Raji (cell line): ENCODE measurements at regions not wholly inside any gene's neighbourhood (a gene's known extent, or its start where the extent isn't known, plus 50 kb on each side); places are given as distances from the start of the nearest gene placed in this dataset.

ENCODE experiments used
- POLR2A ChIP-seq: IDR thresholded peaks from 2 replicates; pipeline ENCODE4 v1.6.1; 2011; ENCODE audit warnings: low read depth, low read length, control low read depth; ENCODE audit not compliant: insufficient read depth

DNA sequence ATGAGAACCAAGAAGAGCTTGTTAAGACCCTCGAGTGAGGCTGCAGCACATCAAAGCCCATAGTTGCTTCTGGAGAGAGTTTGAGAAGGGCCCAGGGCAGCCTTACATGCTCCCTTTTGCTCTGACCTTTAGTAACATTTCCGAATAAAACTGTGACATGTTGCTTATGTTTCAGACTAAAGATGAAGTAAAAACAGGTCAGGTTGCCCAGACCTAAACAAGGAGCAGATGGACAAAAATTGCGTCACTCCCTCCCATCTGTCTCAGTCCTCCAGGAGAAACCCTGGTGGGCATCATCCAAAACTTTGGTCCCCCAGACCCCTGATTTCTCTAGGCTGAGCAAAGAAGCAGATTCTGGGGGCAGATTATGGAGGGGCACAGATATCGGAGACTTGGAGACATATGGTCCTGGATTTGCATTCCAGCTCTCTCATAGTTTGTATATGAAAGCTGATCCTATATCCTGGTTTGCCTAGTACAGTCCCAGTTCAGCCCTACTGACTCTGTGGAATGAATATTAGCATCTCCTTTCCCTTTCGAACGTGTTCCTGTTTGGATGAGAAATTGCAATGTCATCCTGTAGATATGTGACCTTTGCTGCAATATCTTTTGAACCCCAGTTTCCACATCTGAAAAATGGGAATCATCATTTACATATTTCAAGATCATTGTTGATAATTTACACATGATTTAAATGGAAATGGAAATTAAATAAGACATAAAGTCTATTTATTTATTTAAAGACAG lies 304.9 kb upstream of the USP24 start:
- TF ChIP-seq POLR2A: no peak

DNA sequence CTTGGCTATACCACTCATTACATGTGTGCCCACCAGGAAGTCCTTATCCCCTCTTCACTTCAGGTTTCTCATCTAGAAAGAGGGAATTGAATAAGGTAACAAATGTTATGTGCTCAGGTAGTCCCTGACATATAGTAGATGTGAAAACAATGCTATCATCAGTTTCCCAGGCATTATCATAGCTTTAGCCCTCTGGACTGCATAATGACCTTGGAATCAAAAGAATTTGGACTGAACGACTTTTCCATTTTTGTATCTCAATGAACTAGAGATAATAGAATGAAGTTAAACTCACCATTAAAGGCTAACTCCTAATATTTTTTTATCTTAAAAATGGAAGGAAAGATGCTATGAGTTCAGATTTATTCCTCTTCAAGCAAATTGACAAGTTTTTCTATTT lies 304.1 kb upstream of the USP24 start:
- no peak for TF ChIP-seq POLR2A

DNA sequence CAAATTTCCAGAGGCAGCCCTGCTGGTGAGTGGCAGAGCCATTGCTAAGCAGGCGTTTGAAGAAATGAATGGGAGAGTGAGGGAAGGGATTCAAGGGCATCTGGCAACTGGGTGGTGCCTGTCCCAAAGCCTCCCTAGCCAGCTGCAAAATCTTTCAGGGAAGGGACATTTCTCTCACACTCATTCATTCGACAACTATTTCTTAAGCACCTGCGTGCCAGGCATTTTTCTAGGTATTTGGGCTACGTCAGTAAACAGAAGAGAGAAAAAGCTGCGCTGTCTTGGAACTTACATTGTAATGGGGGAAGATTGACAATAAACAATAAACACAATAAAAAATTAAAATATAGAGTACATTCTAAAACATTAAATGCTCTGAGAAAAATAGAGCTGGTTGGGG lies 301.9 kb upstream of the USP24 start:
- no peak for TF ChIP-seq POLR2A

DNA sequence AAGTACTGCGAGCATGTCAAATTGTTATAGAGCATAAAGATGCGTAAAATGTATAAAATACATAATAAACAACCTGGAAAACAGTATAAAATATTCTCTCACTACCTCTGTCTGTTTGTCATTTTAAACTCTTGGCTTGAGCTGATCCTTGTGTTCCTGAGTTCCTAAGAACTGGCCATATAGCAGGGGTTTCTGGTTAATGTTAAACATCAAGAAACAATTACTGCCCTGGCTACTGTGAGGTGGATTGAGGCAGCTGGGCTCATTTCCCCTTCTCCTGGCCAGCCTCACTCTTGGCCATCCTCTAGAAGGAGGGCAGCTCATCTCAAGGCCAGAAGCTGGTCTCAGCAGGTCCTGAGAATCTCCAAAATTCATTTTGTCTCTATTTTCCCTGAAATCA lies 297.3 kb upstream of the USP24 start:
- no peak for TF ChIP-seq POLR2A

DNA sequence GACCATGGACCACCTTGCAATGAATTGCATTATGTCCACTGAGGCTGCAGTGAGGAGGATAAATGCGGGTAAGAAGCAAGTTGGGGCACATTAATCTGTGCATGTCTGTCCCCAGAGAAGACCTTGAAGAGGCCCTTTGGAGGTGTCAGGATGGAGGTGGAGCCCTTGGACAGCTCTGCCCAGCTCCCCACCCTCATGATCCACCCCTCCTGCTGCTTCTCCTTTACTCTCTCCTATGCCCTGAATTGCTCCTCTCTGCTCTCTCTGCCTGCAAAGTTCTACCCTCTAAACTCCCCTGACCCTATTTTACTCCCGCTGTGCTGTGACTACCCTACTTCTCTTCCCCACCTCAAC lies 292.4 kb upstream of the USP24 start:
- no peak for TF ChIP-seq POLR2A

DNA sequence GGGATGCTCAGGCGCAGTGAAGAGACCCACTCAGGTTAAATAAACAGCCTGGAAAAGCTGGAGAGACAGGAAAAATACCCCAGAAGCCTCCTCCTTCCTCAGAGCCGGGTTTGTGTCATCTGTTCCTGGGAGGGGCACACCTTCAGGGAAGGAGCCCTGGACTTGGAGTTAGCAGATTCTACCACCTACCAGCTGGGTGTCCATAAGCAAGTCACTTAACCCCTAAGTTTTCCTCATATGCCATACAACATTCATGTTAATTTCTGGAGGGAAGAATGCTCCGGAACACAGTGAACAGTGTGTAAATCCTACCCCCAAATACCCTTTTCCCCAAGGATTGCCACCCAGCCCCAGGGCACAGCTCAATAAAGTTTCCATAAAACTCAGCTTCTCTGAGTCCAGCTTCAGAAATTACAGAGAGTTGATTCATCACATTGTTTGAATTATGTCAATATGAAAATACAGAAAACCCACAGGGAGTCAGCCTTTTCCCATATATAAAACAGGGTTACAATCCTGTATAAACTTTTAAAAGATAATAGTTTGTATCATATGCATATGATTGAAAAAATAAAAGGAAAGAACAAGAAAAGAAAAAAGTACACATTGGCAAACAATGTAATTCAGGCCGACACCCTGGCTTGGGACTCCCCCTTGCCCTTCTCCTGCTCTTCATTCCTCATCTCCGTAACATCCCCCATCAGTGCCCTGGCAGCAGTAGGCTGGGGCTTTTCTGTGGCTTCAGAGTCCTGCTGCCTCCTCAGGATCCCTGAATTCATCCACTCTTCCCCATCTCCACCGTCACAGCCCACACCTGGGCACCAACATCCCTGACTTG lies 291.8 kb upstream of the USP24 start:
- no peak for TF ChIP-seq POLR2A

DNA sequence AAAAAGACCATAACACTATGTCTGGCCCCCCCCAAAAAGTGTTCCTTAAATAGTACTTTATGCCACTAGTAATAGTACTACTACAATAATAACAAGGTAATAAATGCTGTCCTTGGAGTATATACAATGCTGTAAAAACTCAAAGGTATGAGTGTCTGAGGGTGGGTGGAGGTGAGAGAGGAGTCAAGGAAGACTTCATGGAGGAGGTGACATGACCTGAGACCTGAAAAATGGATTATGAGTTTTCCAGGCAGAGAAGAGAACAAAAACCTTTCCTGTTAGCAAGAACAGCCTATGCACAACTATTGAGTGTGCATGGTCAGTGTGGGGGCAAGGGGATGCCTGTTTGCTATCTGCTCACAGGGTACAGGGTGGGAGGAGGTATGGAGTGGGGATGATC lies 290.2 kb upstream of the USP24 start:
- TF ChIP-seq POLR2A: no peak

DNA sequence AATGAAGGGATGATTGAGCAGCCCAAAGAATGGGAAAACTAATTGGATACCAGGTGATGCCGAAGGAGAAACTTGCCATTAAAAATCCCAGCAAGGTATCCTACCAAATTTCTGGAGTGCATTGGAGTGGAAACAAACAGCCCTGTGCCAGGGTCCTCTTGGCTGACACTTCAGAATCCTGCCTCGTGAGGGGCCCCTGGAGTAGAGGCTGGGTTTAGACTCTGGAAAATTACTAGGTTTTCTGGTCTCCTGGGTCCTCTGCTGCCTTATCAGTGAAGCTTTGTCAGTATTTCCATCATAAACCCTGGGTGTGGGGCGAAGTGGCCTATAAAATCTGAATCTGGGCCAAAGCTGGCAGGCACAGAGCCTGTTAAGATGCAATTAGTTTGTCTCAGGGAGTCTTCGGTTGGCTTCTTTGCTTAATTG lies 289.2 kb upstream of the USP24 start:
- TF ChIP-seq POLR2A: no peak

DNA sequence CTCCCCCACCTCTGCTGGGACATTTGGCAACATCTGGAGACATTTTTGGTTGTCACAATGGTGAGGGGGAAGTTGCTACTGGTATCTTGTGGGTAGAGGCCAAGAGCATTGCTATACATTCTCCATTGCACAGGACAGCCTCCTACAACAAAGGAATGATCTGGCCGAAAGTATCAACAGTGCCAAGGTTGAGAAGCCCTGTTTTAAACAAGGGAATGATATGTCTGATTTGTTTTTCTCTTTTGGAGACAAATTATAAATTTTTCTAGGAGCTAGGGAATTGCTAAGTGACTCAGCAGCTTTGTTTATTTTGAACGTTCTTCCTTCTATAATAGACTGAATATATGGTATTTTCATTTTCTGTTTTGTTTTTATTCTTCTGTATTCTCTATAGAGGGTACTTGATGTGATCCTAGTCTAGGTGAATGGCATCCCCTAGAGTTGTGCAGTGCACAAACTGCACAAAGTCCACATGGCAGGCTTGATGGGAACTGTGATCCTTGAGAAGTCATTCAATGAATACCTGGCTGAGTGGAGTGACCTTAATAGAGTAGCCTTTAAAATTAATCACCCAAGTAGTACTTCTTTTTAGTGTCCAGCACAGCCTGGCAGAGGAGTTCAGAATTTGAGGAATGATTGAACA lies 288.6 kb upstream of the USP24 start:
- no peak for TF ChIP-seq POLR2A

DNA sequence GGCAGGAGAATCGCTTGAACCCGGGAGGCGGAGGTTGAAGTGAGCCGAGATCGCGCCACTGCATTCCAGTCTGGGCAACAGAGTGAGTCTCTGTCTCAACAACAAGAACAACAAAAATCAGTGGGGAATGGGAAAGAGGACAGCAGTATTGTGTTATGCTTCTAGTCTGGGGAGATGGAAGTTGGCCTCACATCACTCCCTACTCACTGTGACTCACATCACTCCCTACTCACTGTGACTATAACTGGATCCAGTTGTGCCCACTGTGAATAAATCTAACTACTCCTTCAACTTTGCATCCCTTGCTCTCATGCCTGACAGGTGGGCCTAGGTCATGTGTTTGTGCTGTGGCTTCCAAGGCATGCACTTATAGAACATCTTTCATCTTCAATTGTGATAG lies 285.4 kb upstream of the USP24 start:
- no peak for TF ChIP-seq POLR2A

DNA sequence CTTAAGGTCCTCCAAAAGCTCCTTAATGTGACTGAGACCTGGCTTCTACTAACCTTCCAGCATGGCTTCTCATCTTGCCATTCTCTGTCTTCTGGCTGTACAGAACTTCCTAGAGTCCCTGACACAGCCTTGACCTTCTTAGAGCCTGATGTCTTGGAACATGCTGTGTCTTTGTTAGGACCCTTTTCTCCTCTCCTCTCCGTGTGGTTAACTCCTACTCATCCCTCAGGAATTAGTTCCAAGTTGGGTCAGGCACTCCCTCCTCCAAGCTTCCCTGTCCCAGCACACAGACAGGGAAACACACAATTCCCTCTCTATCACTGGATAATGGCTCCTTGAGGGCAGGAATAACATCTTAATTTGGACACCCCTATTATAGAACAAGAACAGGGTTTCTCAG lies 275.4 kb upstream of the USP24 start:
- TF ChIP-seq POLR2A: no peak

DNA sequence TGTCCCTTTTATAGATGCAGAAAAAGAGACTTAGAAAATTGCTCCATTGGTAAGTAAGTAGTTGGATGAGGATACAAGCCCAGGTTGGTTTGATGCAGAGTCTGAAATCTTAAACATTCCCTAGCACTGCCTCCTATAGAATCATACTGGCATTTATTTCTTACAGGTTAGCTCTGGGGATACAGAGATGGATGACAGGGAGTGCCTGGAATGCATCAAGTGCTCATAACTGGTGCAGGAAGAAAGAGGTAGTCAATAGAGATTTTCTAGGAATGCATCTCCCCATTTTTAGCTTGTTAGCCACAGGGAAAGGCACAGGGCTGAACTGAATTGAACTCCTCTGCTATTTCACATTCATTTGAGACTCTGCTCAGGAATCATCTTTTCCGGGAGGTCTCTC lies 269.0 kb upstream of the USP24 start:
- TF ChIP-seq POLR2A: no peak

DNA sequence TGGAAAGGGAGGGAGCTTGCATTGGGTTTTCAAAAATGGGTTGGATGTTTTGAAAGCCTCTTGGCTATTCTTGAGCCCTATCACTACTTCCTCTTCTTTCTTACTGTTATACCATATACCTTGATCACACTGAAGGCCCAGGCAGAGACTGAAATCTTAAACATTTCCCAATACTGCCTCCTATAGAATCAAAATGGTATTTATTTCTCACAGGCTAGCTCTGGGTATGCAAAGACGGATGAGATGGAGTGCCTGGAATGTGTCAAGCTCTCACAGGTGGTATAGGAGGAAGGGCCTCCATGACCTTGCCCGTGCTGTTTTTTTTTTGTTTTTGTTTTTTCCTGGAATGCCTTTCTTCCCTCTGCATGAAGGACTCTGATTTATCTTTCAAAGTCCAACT lies 268.4 kb upstream of the USP24 start:
- no peak for TF ChIP-seq POLR2A

DNA sequence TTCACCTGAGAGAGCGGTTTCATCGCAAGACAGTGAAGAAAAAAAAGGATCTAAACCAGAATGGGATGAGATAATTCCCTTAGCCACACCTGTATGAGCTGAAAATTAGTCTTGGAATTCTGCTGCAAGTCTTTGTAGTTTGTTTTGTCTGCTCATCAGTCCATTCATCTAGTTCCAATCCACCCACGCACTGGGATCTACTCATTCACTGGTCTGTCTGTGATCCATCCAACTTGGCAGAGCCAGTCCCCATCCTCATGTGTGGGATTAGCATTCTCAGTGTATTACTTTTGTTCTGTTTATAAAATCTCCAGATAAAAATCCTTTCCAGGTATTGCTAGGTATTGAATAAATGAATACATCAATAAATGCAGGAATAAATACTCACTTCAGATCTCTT lies 266.5 kb upstream of the USP24 start:
- TF ChIP-seq POLR2A: no peak

DNA sequence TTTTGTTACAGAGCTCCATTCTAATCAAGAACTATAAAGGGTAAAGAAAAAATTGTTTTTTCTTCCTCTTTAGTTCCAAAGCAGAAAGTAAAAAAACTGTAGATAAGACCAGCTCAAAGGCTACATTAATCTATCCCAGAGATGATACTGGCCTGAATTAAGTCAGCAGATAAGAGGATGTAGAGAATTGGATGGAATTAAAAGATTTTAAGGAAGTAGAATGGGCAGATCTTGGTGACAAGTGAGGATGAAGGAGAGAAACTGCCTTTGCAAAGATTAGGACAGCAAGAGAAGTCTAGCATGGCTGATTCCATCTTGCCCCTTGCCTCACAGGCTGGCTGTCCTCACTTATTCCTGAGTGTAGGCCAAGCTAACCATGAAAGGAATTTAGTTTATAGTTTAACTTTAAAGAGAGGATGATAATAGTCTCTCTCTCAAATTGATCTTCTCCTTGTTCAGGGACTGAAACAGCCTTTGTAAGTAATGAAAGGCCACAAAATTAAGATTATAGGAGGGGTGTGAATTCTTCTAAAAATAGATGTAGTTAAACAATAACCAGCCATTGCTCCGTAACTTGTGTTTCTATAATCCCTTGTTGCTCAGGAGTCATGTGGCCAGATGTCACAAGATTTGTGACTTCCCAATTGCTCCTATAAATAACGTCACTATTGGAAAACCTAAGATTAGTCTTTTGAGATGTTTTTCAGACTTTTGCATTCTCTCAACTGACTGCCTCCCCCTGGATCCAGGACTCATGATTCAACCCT lies 265.0 kb upstream of the USP24 start:
- TF ChIP-seq POLR2A: no peak
